PC-3 (cell line): ENCODE measurements at regions not wholly inside any gene's neighbourhood (a gene's known extent, or its start where the extent isn't known, plus 50 kb on each side); places are given as distances from the start of the nearest gene placed in this dataset.
"Not testable (repeated sequence)": the region's sequence is repeated elsewhere in the genome, so short reads cannot be mapped to it uniquely, and the experiment has no call there.

Experiments used
- EZH2 ChIP-seq: fragments of 300-600 bp; sonication (generic); IDR thresholded peaks from one replicate; pipeline ENCODE4 v1.6.1; 2017; ENCODE audit warnings: antibody characterized with exemption, mild to moderate bottlenecking, low read length; ENCODE audit not compliant: unreplicated experiment
- TF ChIP-seq, protein P1 (sequence below): fragments of 300-600 bp; sonication (generic); conservative IDR thresholded peaks from 2 replicates; pipeline ENCODE4 v1.5.1; 2017; ENCODE audit warnings: antibody characterized with exemption, low read depth, mild to moderate bottlenecking, low read length

GRCh38 chr5:135151660-135152059 lies 117.6 kb upstream of the PITX1 start:
- TF ChIP-seq EZH2 = not testable (repeated sequence)
- TF ChIP-seq, protein P1, sequence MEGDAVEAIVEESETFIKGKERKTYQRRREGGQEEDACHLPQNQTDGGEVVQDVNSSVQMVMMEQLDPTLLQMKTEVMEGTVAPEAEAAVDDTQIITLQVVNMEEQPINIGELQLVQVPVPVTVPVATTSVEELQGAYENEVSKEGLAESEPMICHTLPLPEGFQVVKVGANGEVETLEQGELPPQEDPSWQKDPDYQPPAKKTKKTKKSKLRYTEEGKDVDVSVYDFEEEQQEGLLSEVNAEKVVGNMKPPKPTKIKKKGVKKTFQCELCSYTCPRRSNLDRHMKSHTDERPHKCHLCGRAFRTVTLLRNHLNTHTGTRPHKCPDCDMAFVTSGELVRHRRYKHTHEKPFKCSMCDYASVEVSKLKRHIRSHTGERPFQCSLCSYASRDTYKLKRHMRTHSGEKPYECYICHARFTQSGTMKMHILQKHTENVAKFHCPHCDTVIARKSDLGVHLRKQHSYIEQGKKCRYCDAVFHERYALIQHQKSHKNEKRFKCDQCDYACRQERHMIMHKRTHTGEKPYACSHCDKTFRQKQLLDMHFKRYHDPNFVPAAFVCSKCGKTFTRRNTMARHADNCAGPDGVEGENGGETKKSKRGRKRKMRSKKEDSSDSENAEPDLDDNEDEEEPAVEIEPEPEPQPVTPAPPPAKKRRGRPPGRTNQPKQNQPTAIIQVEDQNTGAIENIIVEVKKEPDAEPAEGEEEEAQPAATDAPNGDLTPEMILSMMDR = not testable (repeated sequence)
